Cerebellar cortex (tissue), 1 donor: ENCODE measurements at regions not wholly inside any gene's neighbourhood (a gene's known extent, or its start where the extent isn't known, plus 50 kb on each side); places are given as distances from the start of the nearest gene placed in this dataset.

ENCODE experiments used
- DNase-seq: peaks from one replicate; pipeline ENCODE4 v3.0.0-alpha.2; 2015; ENCODE audit warnings: low spot score

DNA sequence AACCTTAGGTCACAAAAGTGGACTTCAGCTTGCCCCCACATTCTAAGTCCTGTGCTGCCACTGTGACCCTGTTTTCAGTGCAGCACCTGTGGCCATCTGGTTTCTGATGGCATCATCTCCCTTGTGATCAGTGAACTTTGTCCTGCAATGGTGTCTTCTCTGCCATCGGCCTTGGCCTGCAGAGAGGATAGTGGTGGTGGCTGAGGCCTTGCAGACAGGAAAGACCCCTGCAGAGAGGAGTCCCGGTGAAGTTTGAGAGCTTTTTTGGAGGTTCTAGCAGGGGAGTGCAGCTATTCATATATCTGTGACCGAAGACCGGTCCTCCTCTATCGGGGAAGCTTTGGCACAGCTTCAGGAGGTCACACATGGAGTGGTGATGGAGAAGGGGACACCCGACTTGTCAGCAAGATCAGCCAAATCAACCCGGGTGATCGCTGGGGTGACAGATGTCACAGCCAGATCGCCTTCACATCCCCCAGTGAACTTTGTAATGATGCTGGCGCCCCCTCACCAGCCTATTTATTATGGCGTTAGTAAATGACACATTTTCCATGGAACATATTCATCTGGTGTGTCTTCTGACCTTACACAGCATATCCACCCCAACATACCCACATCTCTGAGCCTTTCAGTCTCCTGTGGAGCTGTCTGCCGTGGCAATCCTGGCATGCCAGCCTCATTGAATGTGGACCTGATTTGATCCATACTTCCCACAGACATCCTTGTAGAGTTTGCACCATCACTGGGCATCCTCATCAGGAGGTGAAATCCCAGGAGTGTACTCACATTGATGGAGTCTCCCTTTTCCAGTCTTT, 136.1 kb downstream of the PAPOLA start:
- no peak for DNase-seq

GRCh38 chr14:96639550-96639949, 137.4 kb downstream of the PAPOLA start:
- DNase-seq: no peak

GRCh38 chr14:96648506-96649326, 146.5 kb downstream of the PAPOLA start:
- DNase-seq: no peak

- no peak for DNase-seq
Measured at GRCh38 chr14:96649327-96649601, 147.1 kb downstream of the PAPOLA start.

GRCh38 chr14:96653597-96653996, 143.6 kb upstream of the VRK1 start:
- no peak for DNase-seq

DNA sequence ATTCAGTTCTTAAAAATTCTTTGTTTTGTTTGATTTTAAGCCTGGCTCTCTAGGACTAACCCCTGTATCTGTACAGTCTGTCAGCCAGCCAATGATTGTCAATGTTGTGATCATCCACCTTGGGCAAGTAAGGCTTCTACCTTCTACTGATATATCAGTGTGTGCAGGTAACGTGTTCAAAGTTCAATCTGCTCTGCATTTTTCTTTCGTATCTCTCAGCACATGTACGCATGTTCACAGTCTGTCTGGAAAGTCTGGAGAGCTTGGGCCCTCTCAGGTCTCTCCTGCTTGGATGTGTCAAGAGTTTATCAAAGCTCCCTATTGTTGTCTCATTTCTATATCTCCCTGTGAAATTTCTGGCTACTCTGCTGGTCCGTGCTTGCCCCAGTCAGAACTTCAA, 138.6 kb upstream of the VRK1 start:
- no peak for DNase-seq

DNA sequence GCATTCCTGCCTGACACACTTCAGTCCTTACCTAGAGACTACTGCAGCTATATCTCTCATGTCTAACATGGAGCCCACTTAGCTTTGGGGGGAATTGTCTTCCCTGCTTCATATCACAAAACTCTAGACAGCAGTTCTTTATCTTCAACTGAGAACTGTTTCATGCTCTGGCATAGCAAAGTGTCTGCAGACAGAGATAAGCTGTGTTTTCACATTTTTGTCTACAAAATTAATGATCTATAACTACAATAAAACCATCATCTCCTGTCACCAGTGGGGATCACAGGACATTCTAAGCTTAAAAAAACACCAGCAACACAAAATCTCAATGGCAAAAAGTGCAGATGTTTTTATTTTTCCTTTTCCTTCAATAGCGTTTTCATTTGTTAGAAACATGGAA, 137.1 kb upstream of the VRK1 start:
- no peak for DNase-seq

DNA sequence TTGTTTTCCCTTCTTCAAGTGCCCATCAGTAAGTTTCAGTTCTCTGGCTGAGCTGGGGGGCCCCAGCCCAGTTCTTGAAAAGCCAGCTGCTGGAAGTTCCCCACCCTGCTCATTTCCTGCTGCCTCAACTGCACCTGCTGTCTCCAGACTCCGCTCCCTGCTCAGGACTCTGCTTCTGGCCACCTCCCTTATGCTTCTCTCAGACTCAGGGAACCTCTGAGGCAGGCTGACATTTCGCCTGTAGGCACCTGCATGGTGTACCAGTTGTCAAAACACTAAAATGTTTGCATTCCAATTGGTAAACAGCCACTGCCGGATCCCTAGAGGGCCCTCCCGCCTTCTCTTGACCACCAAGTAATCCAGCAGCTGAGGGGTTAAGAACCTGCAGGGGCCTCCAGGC, 136.5 kb upstream of the VRK1 start:
- DNase-seq: no peak

- DNase-seq: no peak
Measured at GRCh38 chr14:96661244-96661969, 135.8 kb upstream of the VRK1 start.

DNA sequence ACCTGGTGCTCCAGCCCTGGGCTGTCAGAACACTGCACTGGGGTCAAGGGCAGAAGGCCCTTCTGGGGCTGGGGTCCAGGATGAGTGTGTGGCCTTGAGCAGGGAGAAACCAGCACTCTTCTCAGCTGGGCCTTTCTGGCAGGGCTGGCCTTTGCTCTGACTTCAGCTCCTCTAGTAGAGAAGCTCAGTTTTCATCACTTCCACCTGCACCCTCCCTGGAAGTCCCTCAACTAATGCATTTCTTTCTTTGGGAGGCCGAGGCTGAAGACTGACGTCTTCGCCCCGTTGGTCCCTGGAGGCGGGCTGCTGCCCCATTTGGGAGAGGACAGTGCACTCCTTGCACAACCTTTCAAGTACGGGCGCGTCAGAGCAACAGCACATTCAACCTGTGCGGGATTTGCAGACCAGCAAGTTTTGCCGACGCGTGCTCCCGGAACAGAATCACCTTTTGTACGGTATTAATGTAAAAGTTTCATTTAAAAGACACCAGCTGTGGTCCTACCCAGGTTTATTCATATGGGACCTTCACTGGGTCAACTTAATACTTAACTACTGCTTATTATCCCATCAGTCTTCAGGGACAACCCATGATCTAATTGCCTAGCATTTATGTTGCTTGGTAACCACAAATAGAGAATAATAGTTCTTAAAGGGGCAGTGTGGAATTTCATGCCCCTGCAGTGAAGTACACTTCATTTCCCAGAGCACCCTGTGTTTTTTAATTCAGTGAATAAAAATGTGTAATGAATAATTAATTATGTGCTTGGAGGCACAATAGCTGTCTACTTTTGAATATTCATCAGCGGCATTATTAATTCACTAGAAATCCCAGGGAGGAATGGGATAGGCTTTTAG, 134.8 kb upstream of the VRK1 start:
- no peak for DNase-seq

DNA sequence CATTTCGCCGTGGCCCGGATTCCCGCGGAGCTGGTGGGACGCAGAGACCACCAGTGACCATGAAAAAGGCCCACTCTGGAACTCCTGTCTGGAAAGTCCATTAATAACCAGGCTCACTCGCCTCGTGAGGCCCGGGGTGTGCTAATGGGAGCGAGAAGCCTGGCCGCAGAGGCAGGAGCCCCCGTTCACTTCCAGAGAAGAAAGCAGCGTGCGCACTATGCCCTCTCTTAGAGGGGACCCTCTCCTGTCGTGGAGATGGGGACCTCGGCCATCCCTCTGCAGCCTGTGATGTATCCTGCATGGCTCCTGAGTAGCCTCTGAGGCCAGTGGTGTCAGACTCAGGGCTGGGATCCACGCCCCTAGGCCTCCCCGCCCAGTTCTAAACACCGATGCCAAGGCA, 134.1 kb upstream of the VRK1 start:
- DNase-seq: no peak

GRCh38 chr14:96663491-96664067, 133.6 kb upstream of the VRK1 start:
- no peak for DNase-seq

GRCh38 chr14:96666088-96666487, 131.1 kb upstream of the VRK1 start:
- no peak for DNase-seq

- DNase-seq: no peak
Measured at GRCh38 chr14:96670391-96670790, 126.8 kb upstream of the VRK1 start.

DNA sequence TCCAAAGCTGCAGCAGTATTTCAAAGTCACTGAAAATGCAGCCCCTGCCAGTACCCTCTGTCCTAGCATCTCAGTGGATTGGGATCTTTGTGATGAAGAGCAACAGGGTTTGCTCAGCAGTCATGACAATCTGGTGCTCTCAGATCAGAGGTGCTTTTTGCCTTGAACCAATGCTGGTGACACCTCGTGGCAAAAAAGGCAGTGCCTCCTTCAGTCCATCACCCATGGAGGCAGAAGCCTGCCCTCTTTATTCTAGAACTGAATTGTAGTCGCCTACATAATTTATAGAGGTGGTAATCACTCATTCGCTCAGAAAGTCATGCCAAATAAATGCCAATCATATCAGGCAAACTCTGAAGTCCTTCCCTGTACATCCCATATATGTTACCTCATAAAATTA, 126.0 kb upstream of the VRK1 start:
- DNase-seq: no peak

DNA sequence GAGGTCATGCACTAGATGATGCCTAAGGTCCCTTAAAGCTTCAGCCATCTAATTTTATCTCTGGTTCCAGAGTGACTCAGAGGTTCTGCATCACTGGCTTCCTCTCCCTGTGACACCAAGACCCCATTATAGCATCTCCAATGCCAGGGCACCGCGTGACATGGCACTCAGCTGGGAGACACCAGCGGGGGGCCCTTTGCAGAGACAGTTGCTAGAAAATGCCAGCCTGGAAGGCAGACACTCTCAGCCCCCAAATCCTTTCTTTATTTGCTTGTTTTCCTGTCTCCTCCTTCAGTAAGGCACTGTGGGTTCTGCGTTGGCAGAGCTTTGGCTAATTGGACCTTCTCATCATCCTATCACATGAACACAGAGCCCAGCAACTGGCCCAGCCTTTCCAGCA, 123.5 kb upstream of the VRK1 start:
- DNase-seq: no peak

DNA sequence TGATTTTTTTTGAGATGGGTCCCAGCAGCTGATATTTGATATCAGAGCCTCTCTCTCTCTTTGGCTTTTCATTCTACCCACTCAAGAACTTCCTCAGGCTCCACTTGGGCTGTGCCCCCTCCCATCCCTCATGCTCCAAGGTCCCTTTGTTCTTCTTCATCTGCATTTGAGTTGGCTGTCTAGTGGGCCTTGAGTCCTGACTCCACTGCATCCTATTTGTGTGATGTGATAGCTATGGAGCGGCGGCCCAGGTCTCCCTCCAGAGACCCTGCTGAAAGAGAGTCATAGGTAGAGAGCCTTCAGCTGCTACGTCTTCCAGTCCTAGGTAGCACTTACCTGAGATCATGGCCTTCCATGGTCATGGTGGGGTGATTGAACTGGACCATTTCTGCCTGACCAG, 123.1 kb upstream of the VRK1 start:
- no peak for DNase-seq

DNA sequence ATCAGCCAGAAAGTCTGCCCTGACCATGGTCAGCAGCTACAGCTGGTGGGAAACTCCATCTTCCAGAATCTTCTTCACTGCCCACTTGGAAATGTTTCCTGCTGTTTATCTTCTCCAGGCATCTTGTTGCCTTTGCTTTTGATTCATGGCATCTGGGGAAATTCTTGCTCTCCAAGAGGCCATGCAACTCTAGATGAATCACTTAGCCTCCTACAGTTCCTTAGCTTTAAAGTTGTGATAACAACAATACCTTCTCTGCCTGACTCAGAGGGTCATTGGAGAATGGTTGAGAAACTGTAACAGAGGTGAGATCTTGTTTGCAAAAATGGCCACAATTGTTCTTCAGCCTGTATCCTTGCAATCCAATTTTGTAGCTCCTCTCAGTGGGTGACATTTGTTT, 121.0 kb upstream of the VRK1 start:
- no peak for DNase-seq

DNA sequence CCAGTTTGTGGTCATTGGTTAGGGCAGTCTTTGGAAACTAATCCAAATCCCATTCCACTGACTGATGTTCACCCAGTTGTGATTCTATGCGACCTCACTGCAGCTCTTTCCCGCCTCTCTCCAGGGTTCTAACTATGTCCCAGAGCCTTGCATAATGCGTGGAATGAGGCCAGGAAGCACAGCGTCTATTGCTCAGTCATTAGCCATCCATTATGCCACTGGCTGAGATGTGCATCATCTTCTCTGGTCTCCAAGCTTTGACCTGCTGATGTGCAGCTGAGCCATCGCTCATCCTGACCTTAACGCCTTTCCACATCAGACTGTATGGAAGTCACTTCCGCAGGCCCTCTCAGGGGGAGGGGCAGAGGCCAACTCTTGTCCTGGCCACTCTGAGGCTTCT, 115.4 kb upstream of the VRK1 start:
- no peak for DNase-seq

GRCh38 chr14:96682401-96682800, 114.8 kb upstream of the VRK1 start:
- DNase-seq: no peak

GRCh38 chr14:96683562-96684289, 113.5 kb upstream of the VRK1 start:
- no peak for DNase-seq
